ENCODE measurements at regions not wholly inside any gene's neighbourhood (a gene's known extent, or its start where the extent isn't known, plus 50 kb on each side); places are given as distances from the start of the nearest gene placed in this dataset.

- Histone ChIP-seq H3K79me1 (ENCODE audit: low read depth, low read length) (no peaks in the 10 kb centered on the region), H3K23me2 (ENCODE audit: low read depth, low read length) (no peaks in the 10 kb centered on the region), H2AFZ (ENCODE audit: low read length) (peak overlapping the region; percentile 54; the same call in 1 of the 2 replicates), H2BK12ac (ENCODE audit: low read depth, low read length) (no peak overlapping the region), H3K4me2 (ENCODE audit: insufficient read depth in 1 of 2, low read depth in 2 of 2, low read length in 2 of 2) (peak overlapping the region in 1 of 2 experiments; percentile 26; a peak in 1 of 4 replicates), H3K27me3 (replicated peaks in 1 of 4; ENCODE audit: control insufficient read depth in 3 of 4, extremely low read depth in 1 of 4, insufficient read depth in 3 of 4, low read length in 3 of 4) (no peaks in the 10 kb centered on the region), H2BK5ac (ENCODE audit: low read depth, low read length) (no peak overlapping the region), H3K79me2 (ENCODE audit: control insufficient read depth in 1 of 2, insufficient read depth in 2 of 2, low read length in 2 of 2) (no peaks in the 10 kb centered on the region), H3K4me3 (ENCODE audit: extremely low read depth in 1 of 4, insufficient read depth in 2 of 4, low read depth in 3 of 4, low read length in 4 of 4) (no peak overlapping the region), H2BK15ac (ENCODE audit: low read length) (no peak overlapping the region), H2BK120ac (replicated peaks; ENCODE audit: low read depth, low read length) (peak overlapping the region; percentile 81), H3K4ac (replicated peaks; ENCODE audit: insufficient read length, low read depth, low read length) (no peak overlapping the region), H2AK5ac (ENCODE audit: low read depth, low read length) (no peak overlapping the region), H3K36me3 (ENCODE audit: control insufficient read depth in 2 of 4, insufficient read depth in 4 of 4, low read length in 3 of 4) (no peaks in the 10 kb centered on the region), H4K5ac (ENCODE audit: insufficient read length, low read depth, low read length) (no peak overlapping the region), H3K4me1 (replicated peaks in 1 of 4; ENCODE audit: control insufficient read depth in 3 of 4, insufficient read depth in 4 of 4, low read length in 3 of 4) (peaks cover 0 to 8% (median 2%) of the 10 kb centered on the region in 4 experiments; a peak in 3 of 7 replicates), H4K20me1 (replicated peaks in 1 of 2; ENCODE audit: control insufficient read depth in 1 of 2, insufficient read depth in 2 of 2, low read length in 2 of 2) (no peaks in the 10 kb centered on the region), H3K14ac (ENCODE audit: insufficient read length) (no peak overlapping the region), H3K9ac (replicated peaks in 1 of 4; ENCODE audit: extremely low read depth in 1 of 4, low read depth in 3 of 4, low read length in 3 of 4) (no peak overlapping the region), H3K9me3 (ENCODE audit: insufficient read depth in 2 of 2, low read depth in 1 of 2, low read length in 1 of 2) (peaks cover 8 to 9% of the 10 kb centered on the region in 2 experiments; a peak in 2 of 4 replicates), H3K18ac (ENCODE audit: extremely low read depth, low read length) (no peak overlapping the region), H2BK20ac (ENCODE audit: low read length) (no peak overlapping the region), H4K91ac (replicated peaks; ENCODE audit: insufficient read length, low read length) (no peak overlapping the region), H3K56ac (replicated peaks; ENCODE audit: insufficient read length, low read depth, low read length) (no peak overlapping the region), H4K8ac (ENCODE audit: extremely low read depth, insufficient read depth, low read length) (no peak overlapping the region), H3K27ac (ENCODE audit: low read depth, low read length) (no peak overlapping the region), H3K23ac (ENCODE audit: insufficient read length) (no peak overlapping the region)
- FAIRE-seq, result peak; percentile 65
- no peak for DNase-seq (ENCODE audit: low read depth in 1 of 2, low spot score in 2 of 2)
- POLR2A ChIA-PET (ENCODE audit: partially characterized antibody), result interaction anchor here (0.6 kb wide), 1 partner anchor 771 kb away, joined by 5 read pairs; no protein-coding TSS in a partner anchor
- TF ChIP-seq CTBP2 (IDR thresholded peaks at IDR 0.05; ENCODE audit: borderline replicate concordance, insufficient read depth, insufficient read length, low read length) (no peak), SIN3A (conservative IDR thresholded peaks at IDR 0.05 in 1 of 2, IDR thresholded peaks at IDR 0.05 in 1 of 2; ENCODE audit: low read depth in 1 of 2, low read length in 2 of 2) (no peak)
- 39% methylated on average over 4 of the region's 4 CpGs; no CpG with 5 or more reads in 1 of the 2 experiments for WGBS, 2 experiments (ENCODE audit: extremely low coverage in 1 of 2, insufficient coverage in 1 of 2, insufficient read length in 1 of 2, insufficient replicate concordance in 2 of 2, low coverage in 1 of 2, low lambda C conversion rate in 2 of 2, missing lambda C conversion rate in 1 of 2)
- CTCF ChIA-PET (ENCODE audit: partially characterized antibody), result interaction anchor here (0.6 to 1.1 kb wide), 2 partner anchors 190 to 918 kb away, joined by 3 to 4 read pairs; no protein-coding TSS in a partner anchor
Measured at GRCh38 chr1:79235301-79236002, 228.9 kb upstream of the ADGRL4 start.

All from H1 (cell line).